SH-SY5Y (cell line): ENCODE measurements at regions not wholly inside any gene's neighbourhood (a gene's known extent, or its start where the extent isn't known, plus 50 kb on each side); places are given as distances from the start of the nearest gene placed in this dataset.

Experiments used
- GATA2 ChIP-seq: IDR thresholded peaks from 2 replicates; pipeline ENCODE4 v1.6.1; 2011; ENCODE audit warnings: mild to moderate bottlenecking, low read depth, low read length
- GATA3 ChIP-seq: IDR thresholded peaks from 2 replicates; pipeline ENCODE4 v1.6.1; 2011; ENCODE audit warnings: low read depth, mild to moderate bottlenecking, low read length, moderate library complexity

DNA sequence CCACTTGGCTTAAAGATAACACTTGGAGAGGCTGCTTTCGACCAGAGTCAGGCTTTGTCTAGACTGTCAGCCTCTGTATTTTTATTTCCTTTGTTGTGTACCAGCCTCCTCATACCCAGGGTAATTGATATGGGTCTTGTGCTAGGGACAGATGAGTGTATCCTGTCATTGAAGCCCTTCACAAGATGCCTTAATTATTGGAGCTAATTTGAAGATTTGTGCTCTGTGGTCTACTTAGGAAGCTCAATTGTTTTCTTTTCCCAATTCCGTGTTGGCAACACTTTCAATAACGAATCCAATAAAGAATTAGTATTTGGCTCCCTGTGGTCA, 60.5 kb upstream of the DPH6 start:
- TF ChIP-seq GATA2: no peak
- TF ChIP-seq GATA3: no peak
